GM19238 (cell line): ENCODE measurements at regions not wholly inside any gene's neighbourhood (a gene's known extent, or its start where the extent isn't known, plus 50 kb on each side); places are given as distances from the start of the nearest gene placed in this dataset.

Source experiments
- DNase-seq: peaks from one replicate; pipeline ENCODE4 v3.0.0; 2011; ENCODE audit warnings: low spot score; ENCODE audit not compliant: insufficient read length

GRCh38 chr2:145875016-145875415, 1355.1 kb upstream of the ZEB2 start:
- no peak for DNase-seq

DNA sequence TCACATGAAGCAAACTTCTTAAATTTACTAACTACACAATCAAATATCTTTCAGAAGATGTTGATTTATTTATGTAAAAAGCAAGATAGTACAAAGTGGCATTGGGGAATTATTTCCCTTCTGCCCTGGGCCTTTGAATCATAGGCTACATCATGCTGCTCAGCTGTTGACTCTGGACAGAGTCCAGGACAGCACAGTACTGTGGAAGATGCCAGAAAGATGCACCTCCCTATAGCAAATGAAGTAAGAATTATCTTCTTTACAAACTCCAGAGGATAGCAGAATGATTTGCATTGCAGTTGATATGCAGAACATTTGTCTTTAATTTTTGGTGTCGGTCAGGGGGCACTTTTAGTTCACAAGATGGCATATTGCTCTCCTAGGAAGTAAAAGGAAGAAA, 1354.5 kb upstream of the ZEB2 start:
- no peak for DNase-seq

GRCh38 chr2:145864501-145864900, 1344.6 kb upstream of the ZEB2 start:
- DNase-seq = no peak

GRCh38 chr2:145861940-145862339, 1342.0 kb upstream of the ZEB2 start:
- DNase-seq = no peak

DNA sequence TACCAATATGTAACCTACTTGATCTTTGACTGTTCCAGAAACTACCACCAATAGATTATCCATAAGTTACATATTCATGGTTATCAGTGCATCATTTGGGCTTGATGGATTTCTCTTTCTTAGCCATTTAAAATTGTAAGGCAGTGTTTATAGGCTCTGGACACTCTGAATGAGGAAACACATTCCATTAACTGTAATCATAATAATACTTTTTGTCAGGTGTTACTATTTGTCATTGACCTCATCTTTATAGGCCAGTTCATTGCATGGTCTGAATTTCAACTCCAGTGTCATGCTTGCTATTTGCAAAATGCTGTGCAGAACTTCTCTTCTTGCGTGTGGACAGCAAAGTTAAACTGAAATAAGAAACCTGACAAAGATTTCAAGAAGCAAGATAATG, 1340.2 kb upstream of the ZEB2 start:
- no peak for DNase-seq

DNA sequence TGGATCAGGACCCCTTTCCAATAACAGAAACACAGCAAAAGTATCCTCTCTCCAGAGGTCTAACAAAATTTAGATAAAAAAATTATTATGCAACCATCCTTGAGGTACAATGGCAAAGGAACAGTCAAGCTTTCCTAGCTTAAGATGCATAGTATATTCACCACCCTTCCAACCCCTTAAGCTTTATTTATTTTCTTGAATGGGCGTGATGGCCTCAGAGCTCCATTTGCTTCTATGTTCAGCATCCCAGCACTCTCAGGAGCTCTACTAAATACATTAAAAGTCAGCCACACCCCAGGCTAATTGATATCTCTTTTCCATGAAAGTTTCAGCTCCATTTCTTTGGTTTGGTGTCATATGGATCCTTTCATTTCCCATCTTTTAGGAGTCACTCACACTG, 1335.2 kb upstream of the ZEB2 start:
- no peak for DNase-seq

- DNase-seq = no peak
Observed at GRCh38 chr2:145854039-145854755, 1334.3 kb upstream of the ZEB2 start.

- no peak for DNase-seq
Observed at GRCh38 chr2:145851730-145852129, 1331.8 kb upstream of the ZEB2 start.

- no peak for DNase-seq
Observed at GRCh38 chr2:145849466-145849865, 1329.5 kb upstream of the ZEB2 start.

GRCh38 chr2:145846982-145847381, 1327.1 kb upstream of the ZEB2 start:
- DNase-seq = no peak

- DNase-seq = no peak
Observed at GRCh38 chr2:145845923-145846322, 1326.0 kb upstream of the ZEB2 start.

DNA sequence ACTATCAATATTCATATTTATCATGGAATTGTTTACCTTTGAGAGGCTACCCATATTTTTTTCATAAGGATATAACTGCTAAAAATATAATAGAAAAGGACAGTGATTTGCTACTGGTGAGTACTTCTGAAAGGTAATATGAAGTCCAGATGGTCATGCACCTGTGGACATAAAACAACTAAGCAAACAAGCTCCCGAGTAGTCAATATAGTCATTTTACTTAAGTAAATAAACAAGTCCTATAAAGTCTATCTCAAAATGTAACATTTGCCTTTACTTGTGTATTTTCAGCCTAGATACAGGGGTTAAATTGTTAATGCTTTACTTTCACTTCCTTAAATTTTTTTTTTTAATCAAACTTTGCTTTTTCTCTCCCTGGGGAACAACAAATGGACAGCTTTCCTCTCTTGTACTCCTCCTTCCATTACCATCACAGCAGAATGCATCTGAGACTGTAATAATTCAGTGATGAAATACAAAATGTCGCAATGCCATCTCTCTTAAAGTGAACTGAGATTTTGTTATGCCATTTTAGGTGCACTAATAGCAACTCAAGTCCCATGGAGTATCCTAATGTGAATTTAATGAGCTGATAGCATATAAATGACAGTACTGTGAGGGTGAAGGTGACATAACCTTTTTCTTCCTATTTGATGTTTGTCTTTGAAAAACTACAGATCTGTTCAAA, 1325.4 kb upstream of the ZEB2 start:
- DNase-seq = no peak

- DNase-seq = no peak
Observed at GRCh38 chr2:145841973-145842372, 1322.1 kb upstream of the ZEB2 start.

GRCh38 chr2:145836986-145837385, 1317.1 kb upstream of the ZEB2 start:
- no peak for DNase-seq

- DNase-seq = no peak
Observed at GRCh38 chr2:145835665-145836064, 1315.7 kb upstream of the ZEB2 start.

DNA sequence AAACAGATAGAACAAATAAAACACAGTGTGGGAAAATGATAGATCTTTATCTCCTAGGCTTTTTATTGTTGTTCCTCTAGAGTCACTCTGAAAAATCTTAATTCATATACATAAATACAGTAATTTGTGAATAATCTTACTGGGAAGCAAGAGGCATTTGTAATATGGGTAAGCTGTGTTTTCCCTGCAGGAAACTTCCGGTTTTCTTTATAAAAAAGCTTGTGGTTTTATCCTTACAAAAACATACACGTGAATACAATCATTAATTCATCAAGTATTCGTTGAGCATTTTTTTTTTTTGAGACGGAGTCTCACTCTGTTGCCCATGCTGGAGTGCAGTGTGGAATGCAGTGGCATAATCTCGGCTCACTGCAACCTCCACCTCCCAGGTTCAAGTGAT, 1312.8 kb upstream of the ZEB2 start:
- no peak for DNase-seq

DNA sequence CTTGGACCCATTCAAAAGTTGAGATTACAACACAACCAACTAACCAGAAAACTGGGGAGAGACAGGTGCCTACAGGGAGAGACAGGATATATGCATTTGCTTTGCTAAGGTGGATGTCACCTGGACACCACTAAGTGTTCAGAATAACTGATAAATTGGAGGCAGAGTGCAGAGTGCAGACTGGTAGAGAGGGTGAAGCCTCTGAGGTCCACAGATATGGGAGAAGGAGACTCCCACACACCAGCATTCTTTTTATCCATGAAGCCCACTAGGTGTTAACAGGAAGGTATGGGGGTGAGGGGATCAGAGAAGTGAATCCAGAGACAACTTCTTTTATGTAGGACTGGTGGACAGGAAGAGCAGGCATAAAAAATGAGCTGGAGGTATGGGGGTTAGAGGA, 1310.0 kb upstream of the ZEB2 start:
- DNase-seq = no peak

- DNase-seq = no peak
Observed at GRCh38 chr2:145827235-145827634, 1307.3 kb upstream of the ZEB2 start.

DNA sequence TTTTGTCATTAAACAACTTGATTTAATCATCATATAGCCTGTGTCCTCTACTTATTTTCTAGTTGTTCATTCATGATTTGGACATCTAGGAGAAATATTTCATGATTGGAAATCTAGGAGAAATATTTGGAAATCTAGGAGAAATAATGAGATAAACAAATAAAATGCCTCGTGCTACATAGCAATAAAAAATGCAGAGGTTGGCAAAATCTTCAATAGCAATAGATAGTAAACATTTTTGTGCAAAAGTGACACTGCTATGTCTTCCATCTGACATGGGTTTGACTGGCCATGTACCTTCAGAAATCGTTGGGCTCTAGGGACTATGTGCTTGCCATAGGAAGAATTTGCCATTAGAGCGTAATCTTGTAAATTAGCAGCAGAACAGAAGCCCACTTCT, 1304.5 kb upstream of the ZEB2 start:
- no peak for DNase-seq

DNA sequence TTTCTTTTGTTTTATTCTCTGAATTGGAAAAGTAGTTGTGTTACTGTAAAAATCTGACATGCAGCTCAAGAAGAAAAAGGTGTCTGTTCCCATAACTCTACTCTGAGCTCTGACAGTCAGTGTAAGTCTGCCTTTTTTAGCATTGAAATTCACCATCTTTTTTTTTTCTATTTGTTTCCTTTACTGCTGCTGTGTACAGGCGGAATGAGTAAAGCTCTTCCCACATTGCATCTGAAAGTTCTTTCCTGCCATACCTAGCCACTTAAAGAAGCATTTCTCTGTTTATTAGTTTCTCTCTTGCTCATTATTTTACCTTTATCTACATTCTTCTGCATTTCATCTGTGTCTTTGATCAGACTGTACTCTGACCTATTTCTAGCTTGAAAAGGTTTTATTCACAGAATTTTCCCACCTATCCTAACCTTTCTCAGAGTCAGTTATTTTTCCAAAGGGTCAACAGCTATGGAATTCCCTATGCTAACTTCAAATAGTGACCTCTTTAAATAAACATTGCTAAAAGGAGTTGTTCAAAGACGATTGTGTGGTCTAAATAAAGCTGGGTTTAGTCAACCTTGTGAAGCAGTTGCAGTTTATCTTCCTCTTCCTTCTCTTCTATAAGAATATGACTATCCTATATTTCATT, 1303.1 kb upstream of the ZEB2 start:
- DNase-seq = no peak

DNA sequence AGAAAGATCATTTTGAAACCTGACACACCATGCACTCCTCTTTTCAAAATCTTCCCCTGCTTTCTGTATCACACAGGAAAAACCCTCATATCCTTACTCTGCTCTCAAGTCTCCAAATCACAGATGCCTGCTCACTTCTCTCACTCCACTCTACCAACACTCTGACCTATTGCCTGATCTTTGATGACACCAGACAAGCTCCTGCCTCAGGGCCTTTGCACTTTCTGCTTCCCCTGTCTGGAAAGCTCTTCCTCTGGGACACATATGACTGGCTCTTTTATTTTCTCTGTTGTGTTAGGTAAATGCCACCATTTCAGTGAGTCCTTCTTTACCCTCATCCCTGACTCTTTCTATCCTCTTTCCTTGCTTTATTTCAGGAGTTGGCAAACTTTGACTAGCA, 1300.7 kb upstream of the ZEB2 start:
- DNase-seq = no peak

DNA sequence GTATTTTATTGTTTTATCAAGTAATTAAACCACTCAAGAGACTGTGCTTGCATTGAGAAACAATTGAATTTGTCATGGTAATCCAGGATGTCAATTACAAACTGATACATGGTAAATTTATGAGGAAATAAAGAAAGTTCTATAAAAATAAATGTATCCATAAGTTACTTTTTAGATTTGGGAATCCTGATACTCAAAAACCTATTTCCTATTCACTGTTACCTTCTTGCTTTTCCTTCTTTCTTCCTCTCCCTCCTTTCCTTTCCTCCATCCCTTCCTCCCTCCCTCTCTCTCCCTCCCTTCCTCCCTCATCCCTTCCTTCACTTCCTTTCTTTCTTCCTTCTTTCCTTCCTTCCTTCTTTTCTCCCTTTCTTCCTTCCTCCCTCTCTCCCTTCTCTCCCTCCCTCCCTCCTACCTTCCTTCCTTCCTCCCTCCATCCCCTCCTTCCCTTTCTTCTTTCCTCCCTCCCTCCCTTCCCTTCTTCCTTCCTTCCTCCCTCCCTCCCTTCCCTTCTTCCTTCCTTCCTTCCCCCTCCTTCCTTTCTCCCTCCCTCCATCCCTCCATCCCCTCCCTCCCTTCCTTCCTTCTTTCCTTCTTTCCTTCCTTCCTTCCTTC, 1299.1 kb upstream of the ZEB2 start:
- no peak for DNase-seq
